GM19023 (cell line): ENCODE measurements at regions not wholly inside any gene's neighbourhood (a gene's known extent, or its start where the extent isn't known, plus 50 kb on each side); places are given as distances from the start of the nearest gene placed in this dataset.
"Not testable (repeated sequence)": the region's sequence is repeated elsewhere in the genome, so short reads cannot be mapped to it uniquely, and the experiment has no call there.

ENCODE experiments used
- ATAC-seq: cut with Tn5 transposase; IDR thresholded peaks from one replicate; pipeline ENCODE4 v1.9.1; 2021; ENCODE audit warnings: mild to moderate bottlenecking, moderate library complexity; ENCODE audit not compliant: unreplicated experiment

GRCh38 chr15:22238959-22239805 lies 158.9 kb downstream of the OR4M2 start:
- not testable (repeated sequence) for ATAC-seq

DNA sequence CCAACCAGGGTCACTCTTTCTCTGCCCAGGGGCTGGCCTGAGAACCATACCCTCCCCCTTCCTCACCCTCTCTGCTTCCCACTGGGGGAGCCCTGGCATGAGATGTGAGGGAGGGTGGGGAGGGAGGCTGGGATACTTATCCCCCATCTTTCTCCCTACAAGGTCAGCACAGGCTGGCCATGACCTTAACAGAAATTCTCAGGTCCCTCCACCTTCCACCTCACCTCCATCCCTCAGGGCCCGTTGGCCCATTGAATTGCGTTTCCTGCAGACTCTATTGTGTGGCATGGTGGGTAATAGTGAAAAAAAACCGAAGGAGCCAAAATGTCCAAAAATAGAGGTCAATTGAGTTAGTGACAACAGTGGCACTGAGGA lies 159.5 kb downstream of the OR4M2 start:
- ATAC-seq = no peak

GRCh38 chr15:22240403-22240802 lies 160.1 kb downstream of the OR4M2 start:
- no peak for ATAC-seq

GRCh38 chr15:22240986-22241385 lies 160.7 kb downstream of the OR4M2 start:
- ATAC-seq = no peak

GRCh38 chr15:22241451-22241850 lies 161.1 kb downstream of the OR4M2 start:
- no peak for ATAC-seq

GRCh38 chr15:22242311-22242710 lies 162.0 kb downstream of the OR4M2 start:
- not testable (repeated sequence) for ATAC-seq

DNA sequence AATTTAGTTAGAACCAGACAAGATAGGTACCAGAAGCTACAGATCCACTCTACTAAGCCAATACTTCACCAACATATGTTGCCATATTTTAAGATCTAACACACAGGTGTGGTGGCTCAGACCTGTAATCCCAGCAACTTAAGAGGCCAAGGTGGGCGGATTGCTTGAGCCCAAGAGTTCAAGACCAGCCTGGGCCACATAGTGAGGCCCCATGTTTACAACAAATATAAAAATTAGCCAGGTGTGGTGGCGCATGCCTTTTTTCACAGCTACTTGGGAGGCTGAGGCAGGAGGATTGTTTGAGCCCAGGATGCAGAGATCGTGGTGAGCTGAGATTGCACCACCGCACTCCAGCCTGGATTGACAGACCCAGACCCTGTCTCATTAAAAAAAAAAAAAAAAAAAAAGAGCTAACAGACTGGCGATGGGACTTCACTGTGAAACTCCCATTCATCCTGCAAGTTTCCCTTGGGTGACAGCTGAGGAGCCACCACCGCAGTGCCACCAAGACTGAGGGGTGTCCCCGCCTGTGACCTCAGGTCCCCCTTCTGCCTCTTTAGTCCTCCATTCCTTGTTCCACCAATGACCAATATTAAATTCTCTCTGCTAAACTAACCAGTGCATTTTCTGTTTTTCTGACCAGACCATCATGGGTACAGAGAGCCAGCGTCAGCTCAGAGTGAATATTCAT lies 163.3 kb downstream of the OR4M2 start:
- ATAC-seq = no peak

DNA sequence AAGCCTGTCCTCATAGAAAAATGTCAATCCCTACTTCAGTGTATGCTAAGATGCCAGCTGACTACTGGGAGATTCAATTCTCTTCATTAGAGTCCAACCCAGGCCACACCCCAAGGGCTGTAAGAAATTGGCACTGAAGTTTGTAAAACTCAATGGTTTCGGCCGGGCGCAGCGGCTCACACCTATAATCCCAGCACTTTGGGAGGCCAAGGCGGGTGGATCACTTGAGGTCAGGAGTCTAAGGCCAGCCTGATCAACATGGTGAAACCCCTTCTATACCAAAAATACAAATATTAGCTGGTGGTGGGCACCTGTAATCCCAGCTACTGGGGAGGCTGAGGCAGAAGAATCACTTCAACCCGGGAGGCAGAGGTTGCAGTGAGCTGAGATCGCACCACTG lies 169.2 kb downstream of the OR4M2 start:
- not testable (repeated sequence) for ATAC-seq

GRCh38 chr15:22250501-22251290 lies 170.4 kb downstream of the OR4M2 start:
- not testable (repeated sequence) for ATAC-seq

GRCh38 chr15:22251422-22251821 lies 171.1 kb downstream of the OR4M2 start:
- ATAC-seq = no peak

DNA sequence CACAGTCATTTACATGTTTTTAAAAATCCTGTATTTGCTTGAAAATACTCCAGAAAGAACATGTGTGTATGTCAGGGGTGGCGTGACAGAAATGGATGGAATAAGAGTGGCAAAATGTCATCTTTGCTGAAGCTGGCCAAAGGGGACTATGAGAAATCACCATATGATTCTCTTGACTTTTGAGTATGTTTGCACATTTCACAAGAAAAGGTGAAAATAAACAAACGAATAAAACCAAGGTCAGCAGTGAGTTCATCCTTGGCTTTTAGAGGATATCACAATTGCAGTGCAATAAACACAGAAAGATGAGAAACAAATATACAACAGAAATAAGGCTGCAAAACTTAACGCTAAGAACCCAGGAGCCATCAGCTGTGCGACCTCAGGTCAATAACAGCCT lies 171.7 kb downstream of the OR4M2 start:
- not testable (repeated sequence) for ATAC-seq

GRCh38 chr15:22252521-22252920 lies 172.2 kb downstream of the OR4M2 start:
- ATAC-seq = not testable (repeated sequence)

GRCh38 chr15:22253002-22253675 lies 172.8 kb downstream of the OR4M2 start:
- ATAC-seq = not testable (repeated sequence)

DNA sequence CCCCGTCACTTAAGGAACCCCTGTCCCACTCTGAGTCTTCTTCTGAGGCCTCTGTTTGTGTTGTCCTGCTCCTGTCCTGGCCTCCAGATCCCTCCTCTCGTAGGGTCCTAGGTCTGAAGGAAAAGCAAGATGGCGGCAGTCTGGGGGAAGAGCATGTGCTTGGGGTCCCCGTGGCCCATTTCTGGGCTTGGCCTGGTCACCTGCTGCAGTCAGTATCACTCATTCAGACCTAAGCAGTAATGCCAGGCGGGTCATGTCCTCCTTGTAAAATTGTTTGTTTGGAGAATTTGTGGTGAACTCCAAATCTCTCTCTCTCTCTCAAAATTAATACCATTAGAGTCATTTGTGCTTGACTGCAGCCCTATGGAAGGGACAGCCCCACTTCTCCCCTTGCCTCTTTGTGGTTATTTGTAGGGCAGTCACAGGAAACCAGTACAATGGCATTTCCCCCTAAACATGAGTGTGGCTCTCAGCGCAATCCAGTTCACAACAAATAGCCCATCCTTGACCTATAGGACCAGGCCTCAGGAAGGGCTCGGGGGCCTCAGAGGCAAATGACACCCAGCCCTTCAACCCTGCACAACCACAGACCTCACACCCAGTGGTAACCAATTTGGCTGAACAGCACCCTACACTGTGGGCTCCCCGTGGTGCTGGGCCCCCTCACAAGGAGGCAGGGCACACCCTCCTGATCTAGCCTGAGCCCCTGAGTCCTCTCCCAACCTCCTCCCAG lies 173.5 kb downstream of the OR4M2 start:
- peak; percentile 74 for ATAC-seq

- peak; percentile 37 for ATAC-seq
Observed at GRCh38 chr15:22254409-22255045, 174.2 kb downstream of the OR4M2 start.

DNA sequence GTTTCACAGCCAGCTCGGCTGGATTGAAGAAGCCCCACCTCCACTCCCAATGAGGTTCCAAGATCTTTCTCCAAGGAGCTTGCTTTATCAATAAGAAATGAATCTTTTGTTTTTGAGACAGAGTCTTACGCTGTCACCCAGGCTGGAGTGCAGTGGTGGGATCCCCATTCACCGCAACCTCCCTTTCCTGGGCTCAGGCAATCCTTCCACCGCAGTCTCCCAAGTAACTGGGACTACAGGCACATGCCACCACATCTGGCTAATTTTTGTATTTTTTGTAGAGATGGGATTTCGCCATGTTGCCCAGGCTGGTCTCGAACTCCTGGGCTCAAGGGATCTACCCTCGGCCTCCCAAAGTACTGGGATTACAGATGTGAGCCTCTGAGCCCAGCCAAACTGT lies 175.3 kb downstream of the OR4M2 start:
- not testable (repeated sequence) for ATAC-seq

GRCh38 chr15:22256389-22257046 lies 176.2 kb downstream of the OR4M2 start:
- not testable (repeated sequence) for ATAC-seq

GRCh38 chr15:22257047-22258008 lies 177.0 kb downstream of the OR4M2 start:
- ATAC-seq = no peak
